ENCODE measurements at regions not wholly inside any gene's neighbourhood (a gene's known extent, or its start where the extent isn't known, plus 50 kb on each side); places are given as distances from the start of the nearest gene placed in this dataset.

DNA sequence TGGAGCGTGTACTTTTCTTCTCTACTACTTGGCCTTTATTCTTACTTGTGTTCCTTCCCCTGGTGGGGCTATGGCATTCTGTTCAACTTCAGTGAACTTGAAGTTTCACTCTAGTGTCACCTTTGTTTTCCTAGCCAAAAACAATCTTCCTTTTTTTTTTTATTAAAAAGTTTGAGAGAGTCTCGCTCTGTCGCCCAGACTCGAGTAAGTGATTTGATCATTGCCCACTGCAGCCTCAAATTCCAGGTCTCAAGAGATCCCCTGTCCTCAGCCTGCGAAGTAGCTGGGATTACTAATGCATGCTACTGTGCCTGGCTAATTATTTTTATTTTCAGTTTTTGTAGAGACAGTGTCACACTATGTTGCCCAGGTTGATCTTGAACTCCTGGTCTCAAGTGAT is 124.8 kb downstream of the SST start:
- TF ChIP-seq, protein P1, sequence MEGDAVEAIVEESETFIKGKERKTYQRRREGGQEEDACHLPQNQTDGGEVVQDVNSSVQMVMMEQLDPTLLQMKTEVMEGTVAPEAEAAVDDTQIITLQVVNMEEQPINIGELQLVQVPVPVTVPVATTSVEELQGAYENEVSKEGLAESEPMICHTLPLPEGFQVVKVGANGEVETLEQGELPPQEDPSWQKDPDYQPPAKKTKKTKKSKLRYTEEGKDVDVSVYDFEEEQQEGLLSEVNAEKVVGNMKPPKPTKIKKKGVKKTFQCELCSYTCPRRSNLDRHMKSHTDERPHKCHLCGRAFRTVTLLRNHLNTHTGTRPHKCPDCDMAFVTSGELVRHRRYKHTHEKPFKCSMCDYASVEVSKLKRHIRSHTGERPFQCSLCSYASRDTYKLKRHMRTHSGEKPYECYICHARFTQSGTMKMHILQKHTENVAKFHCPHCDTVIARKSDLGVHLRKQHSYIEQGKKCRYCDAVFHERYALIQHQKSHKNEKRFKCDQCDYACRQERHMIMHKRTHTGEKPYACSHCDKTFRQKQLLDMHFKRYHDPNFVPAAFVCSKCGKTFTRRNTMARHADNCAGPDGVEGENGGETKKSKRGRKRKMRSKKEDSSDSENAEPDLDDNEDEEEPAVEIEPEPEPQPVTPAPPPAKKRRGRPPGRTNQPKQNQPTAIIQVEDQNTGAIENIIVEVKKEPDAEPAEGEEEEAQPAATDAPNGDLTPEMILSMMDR (conservative IDR thresholded peaks at IDR 0.05; ENCODE audit: low read length): no peak
- TF ChIP-seq EZH2phosphoT487 (IDR thresholded peaks at IDR 0.05; ENCODE audit: borderline replicate concordance): no peak
- H3K4me3 ChIP-seq (ENCODE audit: low read length, poor library complexity, severe bottlenecking): no peak overlapping the region
- no peaks in the 10 kb centered on the region for H3K9me3 ChIP-seq (ENCODE audit: insufficient read depth, low read depth, low read length)
- no peaks in the 10 kb centered on the region for H3K4me1 ChIP-seq (ENCODE audit: insufficient read depth, low read length, poor library complexity, severe bottlenecking)
- H3K36me3 ChIP-seq (ENCODE audit: insufficient read depth, low read length): no peaks in the 10 kb centered on the region
- no peak overlapping the region for H2AFZ ChIP-seq (ENCODE audit: low read length)
- no peaks in the 10 kb centered on the region for H3K79me2 ChIP-seq (ENCODE audit: insufficient read depth, low read length)
- no peaks in the 10 kb centered on the region for H4K20me1 ChIP-seq (ENCODE audit: insufficient read depth, low read length, poor library complexity, severe bottlenecking)
- H3K27me3 ChIP-seq (ENCODE audit: insufficient read depth, low read length, poor library complexity, severe bottlenecking): no peaks in the 10 kb centered on the region
- H3F3A ChIP-seq (ENCODE audit: low read depth): no peaks in the 10 kb centered on the region
- H3K9me2 ChIP-seq (replicated peaks; ENCODE audit: low read depth, low read length): no peaks in the 10 kb centered on the region
- H3K9ac ChIP-seq (ENCODE audit: low read depth, low read length, poor library complexity, severe bottlenecking): no peak overlapping the region
- no peak overlapping the region for H3K4me2 ChIP-seq (ENCODE audit: low read depth, low read length, poor library complexity, severe bottlenecking)

DNA sequence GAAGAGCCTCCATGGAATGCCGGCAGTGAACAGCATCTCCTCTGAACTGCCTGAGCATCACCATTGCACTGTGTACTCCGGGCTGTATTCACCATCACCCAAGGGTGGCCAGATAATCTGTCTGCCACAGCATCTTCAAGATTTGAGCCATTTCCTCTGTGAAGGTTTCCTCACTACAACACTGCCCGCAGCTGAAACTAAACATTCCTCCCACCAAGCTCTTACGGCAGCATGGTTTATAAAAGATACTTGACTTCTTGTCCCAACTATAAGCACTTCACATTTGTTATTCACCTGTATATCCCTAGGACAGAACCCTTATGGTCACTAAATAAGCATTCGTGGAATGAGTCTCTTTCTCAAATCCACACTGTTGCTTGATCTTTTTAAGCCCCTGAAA is 125.9 kb downstream of the SST start:
- H3K9me2 ChIP-seq (replicated peaks; ENCODE audit: low read depth, low read length): no peaks in the 10 kb centered on the region
- TF ChIP-seq, protein P1 (conservative IDR thresholded peaks at IDR 0.05; ENCODE audit: low read length): no peak
- no peak for TF ChIP-seq EZH2phosphoT487 (IDR thresholded peaks at IDR 0.05; ENCODE audit: borderline replicate concordance)
- H3K9me3 ChIP-seq (ENCODE audit: insufficient read depth, low read depth, low read length): no peaks in the 10 kb centered on the region
- H3F3A ChIP-seq (ENCODE audit: low read depth): no peaks in the 10 kb centered on the region
- H3K27me3 ChIP-seq (ENCODE audit: insufficient read depth, low read length, poor library complexity, severe bottlenecking): no peaks in the 10 kb centered on the region
- H3K79me2 ChIP-seq (ENCODE audit: insufficient read depth, low read length): no peaks in the 10 kb centered on the region
- H3K36me3 ChIP-seq (ENCODE audit: insufficient read depth, low read length): no peaks in the 10 kb centered on the region
- no peaks in the 10 kb centered on the region for H3K4me1 ChIP-seq (ENCODE audit: insufficient read depth, low read length, poor library complexity, severe bottlenecking)
- H2AFZ ChIP-seq (ENCODE audit: low read length): no peak overlapping the region
- no peak overlapping the region for H3K4me3 ChIP-seq (ENCODE audit: low read length, poor library complexity, severe bottlenecking)
- H3K9ac ChIP-seq (ENCODE audit: low read depth, low read length, poor library complexity, severe bottlenecking): no peak overlapping the region
- no peak overlapping the region for H3K4me2 ChIP-seq (ENCODE audit: low read depth, low read length, poor library complexity, severe bottlenecking)
- no peaks in the 10 kb centered on the region for H4K20me1 ChIP-seq (ENCODE audit: insufficient read depth, low read length, poor library complexity, severe bottlenecking)

DNA sequence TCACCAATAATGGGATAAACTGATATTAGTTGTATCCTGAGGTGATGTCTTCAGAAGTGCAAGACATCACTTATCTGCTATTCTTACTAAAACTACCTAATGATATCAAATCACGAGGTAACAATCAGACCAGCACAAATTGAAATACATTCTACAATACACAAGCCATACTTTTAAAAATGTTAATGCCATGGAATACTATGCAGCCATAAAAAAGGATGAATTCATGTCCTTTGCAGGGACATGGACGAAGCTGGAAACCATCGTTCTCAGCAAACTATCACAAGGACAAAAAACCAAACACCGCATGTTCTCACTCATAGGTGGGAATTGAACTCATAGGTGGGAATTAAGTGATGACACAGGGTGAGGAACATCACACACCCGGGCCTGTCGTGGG is 129.3 kb downstream of the SST start:
- TF ChIP-seq EZH2phosphoT487 (IDR thresholded peaks at IDR 0.05; ENCODE audit: borderline replicate concordance): no peak
- TF ChIP-seq, protein P1 (conservative IDR thresholded peaks at IDR 0.05; ENCODE audit: low read length): no peak
- Histone ChIP-seq H3F3A (ENCODE audit: low read depth) (no peaks in the 10 kb centered on the region), H3K9me3 (ENCODE audit: insufficient read depth, low read depth, low read length) (no peaks in the 10 kb centered on the region)

More for the DNA sequence above, 129.3 kb downstream of the SST start:
- no peaks in the 10 kb centered on the region for H3K4me1 ChIP-seq (ENCODE audit: insufficient read depth, low read length, poor library complexity, severe bottlenecking)
- H3K27me3 ChIP-seq (ENCODE audit: insufficient read depth, low read length, poor library complexity, severe bottlenecking): no peaks in the 10 kb centered on the region
- H3K36me3 ChIP-seq (ENCODE audit: insufficient read depth, low read length): no peaks in the 10 kb centered on the region
- no peak overlapping the region for H3K4me2 ChIP-seq (ENCODE audit: low read depth, low read length, poor library complexity, severe bottlenecking)
- no peaks in the 10 kb centered on the region for H4K20me1 ChIP-seq (ENCODE audit: insufficient read depth, low read length, poor library complexity, severe bottlenecking)
- no peak overlapping the region for H2AFZ ChIP-seq (ENCODE audit: low read length)
- no peak overlapping the region for H3K4me3 ChIP-seq (ENCODE audit: low read length, poor library complexity, severe bottlenecking)
- no peaks in the 10 kb centered on the region for H3K9me2 ChIP-seq (replicated peaks; ENCODE audit: low read depth, low read length)
- no peak overlapping the region for H3K9ac ChIP-seq (ENCODE audit: low read depth, low read length, poor library complexity, severe bottlenecking)
- no peaks in the 10 kb centered on the region for H3K79me2 ChIP-seq (ENCODE audit: insufficient read depth, low read length)

Measured in Loucy (cell line).